ENCODE measurements at regions not wholly inside any gene's neighbourhood (a gene's known extent, or its start where the extent isn't known, plus 50 kb on each side); places are given as distances from the start of the nearest gene placed in this dataset.

- Histone ChIP-seq H3K9ac (ENCODE audit: low read length) (no peak overlapping the region), H3K27me3 (ENCODE audit: insufficient read depth, low read length) (no peaks in the 10 kb centered on the region), H3K4me2 (ENCODE audit: low read length) (no peak overlapping the region), H3K9me2 (ENCODE audit: insufficient read depth) (no peaks in the 10 kb centered on the region), H3K4me3 (replicated peaks in 1 of 2; ENCODE audit: low read depth in 1 of 2, low read length in 2 of 2) (no peak overlapping the region), H3K4me1 (ENCODE audit: control insufficient read depth in 1 of 2, insufficient read depth in 2 of 2, low read length in 2 of 2) (no peaks in the 10 kb centered on the region), H3K36me3 (ENCODE audit: control insufficient read depth in 1 of 2, insufficient read depth in 2 of 2, low read length in 2 of 2) (no peaks in the 10 kb centered on the region), H3K79me2 (ENCODE audit: insufficient read depth, low read length) (no peaks in the 10 kb centered on the region), H2AFZ (ENCODE audit: low read depth, low read length, poor library complexity, severe bottlenecking) (no peak overlapping the region), H4K20me1 (ENCODE audit: insufficient read depth) (no peaks in the 10 kb centered on the region), H3K9me3 (ENCODE audit: control insufficient read depth in 1 of 2, insufficient read depth in 1 of 2, low read depth in 1 of 2, low read length in 2 of 2) (peaks cover 7 to 17% of the 10 kb centered on the region in 2 experiments; a peak in 2 of 4 replicates), H3K27ac (ENCODE audit: low read depth, low read length) (no peak overlapping the region)
- POLR2A ChIA-PET: no interaction called here
- TF ChIP-seq CTCF (IDR thresholded peaks at IDR 0.05 in 2 of 3, conservative IDR thresholded peaks at IDR 0.05 in 1 of 3; ENCODE audit: borderline replicate concordance in 1 of 3, insufficient read depth in 1 of 3, low read depth in 2 of 3, low read length in 2 of 3) (no peak), SIN3A (IDR thresholded peaks at IDR 0.05; ENCODE audit: low read depth) (no peak), ZBTB33 (IDR thresholded peaks at IDR 0.05; ENCODE audit: extremely low read depth, insufficient replicate concordance, low read length) (no peak), POLR2A (IDR thresholded peaks at IDR 0.05; ENCODE audit: borderline replicate concordance, extremely low read depth, insufficient read depth, insufficient read length) (no peak), CEBPB (IDR thresholded peaks at IDR 0.05; ENCODE audit: low read depth) (no peak), FOSL1 (IDR thresholded peaks at IDR 0.05; ENCODE audit: low read depth) (no peak)
- no TSS peak for BruUV-seq (replicated peaks)
- RAD21 ChIA-PET (ENCODE audit: low non-redundant PET in 1 of 2, low total read pairs in 2 of 2, uncharacterized antibody in 2 of 2, unreplicated experiment in 2 of 2): no interaction called here
- CTCF ChIA-PET: no interaction called here
- no peak for ATAC-seq
- no peak for DNase-seq (ENCODE audit: low read depth, low spot score)
- intact Hi-C loops (cut with micrococcal nuclease): no loop called here
These were observed 120.3 kb upstream of the SOX5 start for GRCh38 chr12:24069532-24070395.

All from HCT116 (cell line).